ENCODE measurements at regions not wholly inside any gene's neighbourhood (a gene's known extent, or its start where the extent isn't known, plus 50 kb on each side); places are given as distances from the start of the nearest gene placed in this dataset.
"Not testable (repeated sequence)": the region's sequence is repeated elsewhere in the genome, so short reads cannot be mapped to it uniquely, and the experiment has no call there.

- intact Hi-C loops (cut with DNase I; ENCODE audit: low total_unique reads) = not testable (repeated sequence)
These were observed 192.7 kb downstream of the NPIPB11 start for GRCh38 chr16:29213770-29214169.

GRCh38 chr16:29213251-29213650, 193.3 kb downstream of the NPIPB11 start:
- H3K27ac ChIP-seq; H3K36me3 ChIP-seq; DNase-seq; H3K4me1 ChIP-seq; H3K27me3 ChIP-seq; intact Hi-C loops (cut with DNase I; ENCODE audit: low total_unique reads); H3K4me3 ChIP-seq; H3K9me3 ChIP-seq: not testable (repeated sequence)

More at GRCh38 chr16:29213770-29214169, 192.7 kb downstream of the NPIPB11 start:
- not testable (repeated sequence) for DNase-seq, H3K4me3 ChIP-seq, H3K9me3 ChIP-seq, H3K27ac ChIP-seq, H3K36me3 ChIP-seq, H3K27me3 ChIP-seq, H3K4me1 ChIP-seq

- DNase-seq = peak in 1 of 2 donors; percentile 11
- H3K9me3 ChIP-seq; H3K4me3 ChIP-seq; H3K4me1 ChIP-seq; H3K27ac ChIP-seq; H3K27me3 ChIP-seq; intact Hi-C loops (cut with DNase I; ENCODE audit: low total_unique reads); H3K36me3 ChIP-seq: not testable (repeated sequence)
These were observed 194.2 kb downstream of the NPIPB11 start for GRCh38 chr16:29212084-29213027.

- H3K27ac ChIP-seq; H3K27me3 ChIP-seq; H3K4me1 ChIP-seq; intact Hi-C loops (cut with DNase I; ENCODE audit: low total_unique reads); H3K9me3 ChIP-seq; H3K36me3 ChIP-seq; H3K4me3 ChIP-seq: not testable (repeated sequence)
- peak in 1 of 2 donors; percentile 27 for DNase-seq
These were observed 195.1 kb downstream of the NPIPB11 start for GRCh38 chr16:29211456-29211855.

GRCh38 chr16:29210299-29211150, 196.0 kb downstream of the NPIPB11 start:
- H3K4me1 ChIP-seq; intact Hi-C loops (cut with DNase I; ENCODE audit: low total_unique reads); H3K4me3 ChIP-seq; H3K9me3 ChIP-seq; H3K27me3 ChIP-seq; H3K36me3 ChIP-seq; H3K27ac ChIP-seq: not testable (repeated sequence)
- peak in 1 of 2 donors; percentile 9 for DNase-seq

- DNase-seq; intact Hi-C loops (cut with DNase I; ENCODE audit: low total_unique reads); H3K27me3 ChIP-seq: not testable (repeated sequence)
These were observed 200.4 kb downstream of the NPIPB11 start for GRCh38 chr16:29206120-29206519.

GRCh38 chr16:29205151-29205550, 201.4 kb downstream of the NPIPB11 start:
- H3K9me3 ChIP-seq; H3K27ac ChIP-seq; DNase-seq; H3K4me3 ChIP-seq; H3K36me3 ChIP-seq; H3K27me3 ChIP-seq; intact Hi-C loops (cut with DNase I; ENCODE audit: low total_unique reads); H3K4me1 ChIP-seq: not testable (repeated sequence)

More at GRCh38 chr16:29206120-29206519, 200.4 kb downstream of the NPIPB11 start:
- not testable (repeated sequence) for H3K36me3 ChIP-seq, H3K9me3 ChIP-seq, H3K27ac ChIP-seq, H3K4me1 ChIP-seq, H3K4me3 ChIP-seq

- Histone ChIP-seq H3K4me3 (no peak overlapping the region), H3K4me1 (no peaks in the 10 kb centered on the region), H3K9me3 (no peaks in the 10 kb centered on the region), H3K36me3 (no peaks in the 10 kb centered on the region), H3K27ac (no peak overlapping the region), H3K27me3 (no peaks in the 10 kb centered on the region)
- intact Hi-C loops (cut with DNase I; ENCODE audit: low total_unique reads) = no loop called here
- DNase-seq = peak in 1 of 2 donors; percentile 9
- no peak for TF ChIP-seq CTCF (IDR thresholded peaks at IDR 0.05)
- no peak for TF ChIP-seq POLR2A (IDR thresholded peaks at IDR 0.05)
These were observed 201.7 kb downstream of the NPIPB11 start for GRCh38 chr16:29204806-29205135.

- H3K27me3 ChIP-seq; H3K9me3 ChIP-seq; H3K4me3 ChIP-seq; H3K4me1 ChIP-seq; H3K36me3 ChIP-seq; H3K27ac ChIP-seq; intact Hi-C loops (cut with DNase I; ENCODE audit: low total_unique reads): not testable (repeated sequence)
- DNase-seq = peak in 1 of 2 donors; percentile 9
These were observed 202.3 kb downstream of the NPIPB11 start for GRCh38 chr16:29203933-29204805.

GRCh38 chr16:29203046-29203932, 203.2 kb downstream of the NPIPB11 start:
- H3K4me3 ChIP-seq; H3K9me3 ChIP-seq; H3K27me3 ChIP-seq; H3K36me3 ChIP-seq; intact Hi-C loops (cut with DNase I; ENCODE audit: low total_unique reads); H3K4me1 ChIP-seq: not testable (repeated sequence)
- peak in 1 of 2 donors; percentile 19 for DNase-seq
- peak overlapping the region; percentile 82 to 86 for H3K27ac ChIP-seq

Data from uterus (tissue), 3 donors.